Vagina (tissue), 2 donors: ENCODE measurements at regions not wholly inside any gene's neighbourhood (a gene's known extent, or its start where the extent isn't known, plus 50 kb on each side); places are given as distances from the start of the nearest gene placed in this dataset.

Experiments used
- POLR2A ChIP-seq, 2 donors: fragments of 450-650 bp; IDR thresholded peaks; one replicate each; pipeline ENCODE4 v1.6.1; 2017; ENCODE audit warnings: antibody characterized with exemption in 2 of 2, mild to moderate bottlenecking in 2 of 2, moderate library complexity in 2 of 2
- POLR2AphosphoS5 ChIP-seq, 2 donors: sonication (generic); formaldehyde crosslinking; IDR thresholded peaks; one replicate each; pipeline ENCODE4 v1.9.0; 2017; ENCODE audit warnings: antibody characterized with exemption in 2 of 2, mild to moderate bottlenecking in 2 of 2, low read depth in 1 of 2; ENCODE audit not compliant: insufficient read depth in 1 of 2
- TF ChIP-seq, protein P1 (sequence below), 3 experiments: fragments of 450-650 bp in 2 of 3; fragments of 200-600 bp in 1 of 3; sonication (generic) in 1 of 3; IDR thresholded peaks; one replicate each; pipeline ENCODE4 v1.5.1; 2017 to 2019; ENCODE audit warnings: antibody characterized with exemption in 3 of 3, mild to moderate bottlenecking in 2 of 3, moderate library complexity in 2 of 3

DNA sequence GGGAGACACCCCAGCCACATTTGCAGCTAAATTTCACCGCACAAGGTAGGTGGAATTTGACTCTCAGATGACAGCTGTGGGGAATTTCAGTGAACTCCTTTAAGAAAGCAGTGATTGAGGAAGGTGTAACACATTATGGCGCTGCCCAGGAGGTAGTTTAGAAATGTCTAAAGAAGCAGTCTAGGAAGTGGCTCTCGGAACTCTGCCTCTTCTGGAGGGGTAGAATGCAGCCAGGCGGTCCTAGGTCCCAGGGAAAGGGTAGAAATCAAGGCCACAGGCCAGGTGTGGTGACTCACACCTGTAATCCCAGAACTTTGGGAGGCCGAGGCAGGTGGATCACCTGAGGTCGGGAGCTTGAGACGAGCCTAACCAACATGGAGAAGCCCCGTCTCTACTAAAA lies 179.0 kb upstream of the HAAO start:
- no peak for TF ChIP-seq POLR2A (IDR thresholded peaks at IDR 0.05)
- TF ChIP-seq, protein P1, sequence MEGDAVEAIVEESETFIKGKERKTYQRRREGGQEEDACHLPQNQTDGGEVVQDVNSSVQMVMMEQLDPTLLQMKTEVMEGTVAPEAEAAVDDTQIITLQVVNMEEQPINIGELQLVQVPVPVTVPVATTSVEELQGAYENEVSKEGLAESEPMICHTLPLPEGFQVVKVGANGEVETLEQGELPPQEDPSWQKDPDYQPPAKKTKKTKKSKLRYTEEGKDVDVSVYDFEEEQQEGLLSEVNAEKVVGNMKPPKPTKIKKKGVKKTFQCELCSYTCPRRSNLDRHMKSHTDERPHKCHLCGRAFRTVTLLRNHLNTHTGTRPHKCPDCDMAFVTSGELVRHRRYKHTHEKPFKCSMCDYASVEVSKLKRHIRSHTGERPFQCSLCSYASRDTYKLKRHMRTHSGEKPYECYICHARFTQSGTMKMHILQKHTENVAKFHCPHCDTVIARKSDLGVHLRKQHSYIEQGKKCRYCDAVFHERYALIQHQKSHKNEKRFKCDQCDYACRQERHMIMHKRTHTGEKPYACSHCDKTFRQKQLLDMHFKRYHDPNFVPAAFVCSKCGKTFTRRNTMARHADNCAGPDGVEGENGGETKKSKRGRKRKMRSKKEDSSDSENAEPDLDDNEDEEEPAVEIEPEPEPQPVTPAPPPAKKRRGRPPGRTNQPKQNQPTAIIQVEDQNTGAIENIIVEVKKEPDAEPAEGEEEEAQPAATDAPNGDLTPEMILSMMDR (IDR thresholded peaks at IDR 0.05): no peak
- TF ChIP-seq POLR2AphosphoS5 (IDR thresholded peaks at IDR 0.05; ENCODE audit: insufficient read depth in 1 of 2, low read depth in 1 of 2): no peak
